Liver (tissue), 3 donors: ENCODE measurements at regions not wholly inside any gene's neighbourhood (a gene's known extent, or its start where the extent isn't known, plus 50 kb on each side); places are given as distances from the start of the nearest gene placed in this dataset.

Experiments
- CTCF ChIP-seq: fragments of 150-350 bp; IDR thresholded peaks from 2 replicates; pipeline ENCODE4 v1.5.1; 2017; ENCODE audit warnings: improper control_type of control experiment, low read depth, low read length; ENCODE audit not compliant: missing input control
- EGR1 ChIP-seq, 2 donors: IDR thresholded peaks; 2 replicates each; pipeline ENCODE4 v1.6.1; 2016 to 2018; ENCODE audit warnings: antibody characterized with exemption in 2 of 2, low read depth in 2 of 2
- RXRA ChIP-seq, 2 donors: IDR thresholded peaks; 2 replicates each; pipeline ENCODE4 v1.6.1; 2017 to 2018; ENCODE audit warnings: antibody characterized with exemption in 2 of 2, mild to moderate bottlenecking in 1 of 2
- TF ChIP-seq, protein P1 (sequence below): IDR thresholded peaks from 2 replicates; pipeline ENCODE4 v1.6.1; 2016; ENCODE audit warnings: antibody characterized with exemption
- donor health status: healthy.
- donor health status: healthy.

DNA sequence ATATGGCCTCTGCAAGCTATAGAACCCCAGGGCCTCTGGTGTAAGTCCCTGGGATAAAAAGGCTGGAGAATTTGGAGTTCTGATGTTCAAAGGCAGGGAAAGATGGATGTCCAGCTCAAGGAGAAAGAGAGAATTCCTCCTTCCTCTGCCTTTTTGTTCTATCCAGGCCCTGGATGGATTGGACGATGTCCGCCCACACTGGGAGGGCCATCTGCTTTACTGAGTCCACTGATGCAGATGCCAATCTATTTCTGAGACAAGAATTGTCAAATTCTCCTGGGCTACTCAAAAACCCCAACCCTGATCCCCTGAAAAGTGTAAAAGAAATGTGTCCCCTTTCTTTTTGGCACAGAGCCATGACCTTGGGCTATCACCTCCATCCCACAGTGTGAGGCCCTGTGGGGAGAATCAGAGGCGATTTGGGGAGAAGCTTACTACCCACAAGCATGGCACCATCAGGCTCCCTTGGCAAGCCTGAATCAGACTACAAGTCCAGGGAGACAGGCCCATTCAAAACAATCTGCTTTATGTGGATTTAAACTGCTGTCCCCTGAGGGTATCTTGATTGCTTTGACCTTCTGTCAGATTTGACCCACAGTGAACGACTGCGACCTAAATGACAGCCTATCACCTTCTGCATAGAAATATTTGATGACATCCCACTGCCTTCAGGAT, 334.0 kb downstream of the NUAK1 start:
- TF ChIP-seq CTCF (no peak), EGR1 (IDR thresholded peaks at IDR 0.05; ENCODE audit: low read depth in 2 of 2) (no peak), RXRA (IDR thresholded peaks at IDR 0.05) (no peak)
- TF ChIP-seq, protein P1, sequence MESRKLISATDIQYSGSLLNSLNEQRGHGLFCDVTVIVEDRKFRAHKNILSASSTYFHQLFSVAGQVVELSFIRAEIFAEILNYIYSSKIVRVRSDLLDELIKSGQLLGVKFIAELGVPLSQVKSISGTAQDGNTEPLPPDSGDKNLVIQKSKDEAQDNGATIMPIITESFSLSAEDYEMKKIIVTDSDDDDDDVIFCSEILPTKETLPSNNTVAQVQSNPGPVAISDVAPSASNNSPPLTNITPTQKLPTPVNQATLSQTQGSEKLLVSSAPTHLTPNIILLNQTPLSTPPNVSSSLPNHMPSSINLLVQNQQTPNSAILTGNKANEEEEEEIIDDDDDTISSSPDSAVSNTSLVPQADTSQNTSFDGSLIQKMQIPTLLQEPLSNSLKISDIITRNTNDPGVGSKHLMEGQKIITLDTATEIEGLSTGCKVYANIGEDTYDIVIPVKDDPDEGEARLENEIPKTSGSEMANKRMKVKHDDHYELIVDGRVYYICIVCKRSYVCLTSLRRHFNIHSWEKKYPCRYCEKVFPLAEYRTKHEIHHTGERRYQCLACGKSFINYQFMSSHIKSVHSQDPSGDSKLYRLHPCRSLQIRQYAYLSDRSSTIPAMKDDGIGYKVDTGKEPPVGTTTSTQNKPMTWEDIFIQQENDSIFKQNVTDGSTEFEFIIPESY = no peak
